Upper lobe of left lung (tissue), 4 donors: ENCODE measurements at regions not wholly inside any gene's neighbourhood (a gene's known extent, or its start where the extent isn't known, plus 50 kb on each side); places are given as distances from the start of the nearest gene placed in this dataset.

Source experiments
- POLR2A ChIP-seq, 4 donors: fragments of 450-650 bp; IDR thresholded peaks; one replicate each; pipeline ENCODE4 v1.5.1; 2016 to 2017; ENCODE audit warnings: antibody characterized with exemption in 4 of 4, mild to moderate bottlenecking in 2 of 4
- POLR2AphosphoS5 ChIP-seq, 2 donors: sonication (generic); formaldehyde crosslinking; IDR thresholded peaks; one replicate each; pipeline ENCODE4 v1.5.1; 2017; ENCODE audit warnings: antibody characterized with exemption in 2 of 2
- TF ChIP-seq, protein P1 (sequence below), 6 experiments: fragments of 450-650 bp in 4 of 6; fragments of 200-600 bp in 2 of 6; sonication (generic) in 2 of 6; IDR thresholded peaks; one replicate each; pipeline ENCODE4 v1.5.1; 2016 to 2019; ENCODE audit warnings: antibody characterized with exemption in 6 of 6

DNA sequence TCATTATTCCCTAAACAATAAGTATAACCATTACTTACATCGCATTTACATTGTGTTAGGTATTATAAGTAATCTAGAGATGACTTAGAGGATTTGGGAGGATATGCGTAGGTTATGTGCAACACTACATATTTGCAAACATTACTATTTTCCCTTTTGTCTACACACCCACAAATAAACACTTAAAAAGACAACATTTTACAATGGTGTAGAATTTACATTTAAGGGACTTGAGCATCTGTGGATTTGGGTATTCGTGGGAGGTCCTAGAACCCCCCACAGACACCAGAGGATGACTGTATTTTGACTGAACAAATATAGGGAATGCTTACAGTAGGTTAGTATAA lies 220.2 kb upstream of the MYO3A start:
- TF ChIP-seq, protein P1, sequence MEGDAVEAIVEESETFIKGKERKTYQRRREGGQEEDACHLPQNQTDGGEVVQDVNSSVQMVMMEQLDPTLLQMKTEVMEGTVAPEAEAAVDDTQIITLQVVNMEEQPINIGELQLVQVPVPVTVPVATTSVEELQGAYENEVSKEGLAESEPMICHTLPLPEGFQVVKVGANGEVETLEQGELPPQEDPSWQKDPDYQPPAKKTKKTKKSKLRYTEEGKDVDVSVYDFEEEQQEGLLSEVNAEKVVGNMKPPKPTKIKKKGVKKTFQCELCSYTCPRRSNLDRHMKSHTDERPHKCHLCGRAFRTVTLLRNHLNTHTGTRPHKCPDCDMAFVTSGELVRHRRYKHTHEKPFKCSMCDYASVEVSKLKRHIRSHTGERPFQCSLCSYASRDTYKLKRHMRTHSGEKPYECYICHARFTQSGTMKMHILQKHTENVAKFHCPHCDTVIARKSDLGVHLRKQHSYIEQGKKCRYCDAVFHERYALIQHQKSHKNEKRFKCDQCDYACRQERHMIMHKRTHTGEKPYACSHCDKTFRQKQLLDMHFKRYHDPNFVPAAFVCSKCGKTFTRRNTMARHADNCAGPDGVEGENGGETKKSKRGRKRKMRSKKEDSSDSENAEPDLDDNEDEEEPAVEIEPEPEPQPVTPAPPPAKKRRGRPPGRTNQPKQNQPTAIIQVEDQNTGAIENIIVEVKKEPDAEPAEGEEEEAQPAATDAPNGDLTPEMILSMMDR (IDR thresholded peaks at IDR 0.05) = no peak
- no peak for TF ChIP-seq POLR2A (IDR thresholded peaks at IDR 0.05)
- TF ChIP-seq POLR2AphosphoS5 (IDR thresholded peaks at IDR 0.05) = no peak
